ENCODE measurements at regions not wholly inside any gene's neighbourhood (a gene's known extent, or its start where the extent isn't known, plus 50 kb on each side); places are given as distances from the start of the nearest gene placed in this dataset.

GRCh38 chr6:87995461-87995860 lies 52.2 kb upstream of the SPACA1 start:
- intact Hi-C loops (cut with DNase I) = no loop called here
- no peak for ATAC-seq
- no peak for DNase-seq (ENCODE audit: missing footprints)

DNA sequence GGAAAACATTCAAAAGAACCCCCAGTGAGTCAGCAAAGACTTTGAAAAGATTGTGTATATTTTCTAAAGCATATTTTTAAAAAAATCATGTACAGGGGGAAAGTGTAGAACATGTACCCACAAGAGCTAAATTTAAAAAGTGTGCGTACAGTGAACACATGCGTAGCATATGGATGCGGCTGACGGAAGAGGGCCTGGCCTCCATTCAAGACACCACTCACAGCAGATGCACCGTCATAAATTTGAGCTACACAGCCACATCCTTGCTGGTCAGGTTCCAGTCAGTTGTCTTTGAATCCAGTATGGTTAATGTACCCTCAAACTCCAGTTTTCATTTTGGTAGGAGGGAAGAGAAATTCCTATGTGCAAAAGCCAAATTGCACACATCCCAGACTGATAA lies 54.3 kb upstream of the SPACA1 start:
- DNase-seq (ENCODE audit: missing footprints) (no peak), ATAC-seq (no peak)
- intact Hi-C loops (cut with DNase I) = no loop called here

DNA sequence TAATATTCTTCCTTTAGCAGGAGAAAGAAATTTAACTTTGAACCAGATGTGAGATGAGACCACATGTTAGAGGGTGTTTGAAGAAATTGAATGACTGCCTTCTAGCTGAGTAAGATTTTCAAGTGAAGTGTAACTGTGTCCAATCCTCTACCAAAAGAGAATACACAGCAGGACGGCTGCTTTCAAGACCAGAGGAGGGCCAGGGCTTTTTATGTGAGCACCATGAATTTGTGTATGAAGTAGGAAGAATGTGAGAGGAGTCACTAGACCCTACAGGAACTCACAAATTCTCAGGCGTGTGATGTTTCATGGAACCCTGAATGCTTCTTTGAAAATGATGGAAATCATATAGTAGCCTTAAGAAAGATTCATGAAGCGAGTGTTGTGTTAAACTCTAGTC lies 56.8 kb upstream of the SPACA1 start:
- DNase-seq (ENCODE audit: missing footprints) = no peak
- ATAC-seq = no peak
- intact Hi-C loops (cut with DNase I) = no loop called here

- DNase-seq (ENCODE audit: missing footprints) (no peak), ATAC-seq (no peak)
- intact Hi-C loops (cut with DNase I) = no loop called here
Measured at GRCh38 chr6:87982134-87982533, 65.5 kb upstream of the SPACA1 start.

DNA sequence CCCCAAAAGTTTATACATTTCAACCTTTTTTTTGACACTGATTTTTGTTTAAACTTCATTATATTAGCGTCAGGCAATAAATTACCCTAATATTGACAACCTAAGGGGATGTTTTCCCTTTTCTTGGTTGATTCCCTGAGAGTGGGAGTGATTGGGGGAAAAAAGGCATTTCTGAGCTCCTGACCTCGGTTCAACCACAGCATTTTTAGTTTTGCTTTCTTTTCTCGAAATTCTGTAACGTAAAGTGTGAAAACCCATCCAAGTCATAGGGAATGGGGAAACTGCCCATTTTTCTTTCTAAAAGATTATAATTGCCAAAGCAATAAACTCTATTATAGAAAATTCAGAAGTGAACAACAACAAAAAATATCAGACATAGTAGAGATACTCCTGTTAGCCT lies 67.9 kb upstream of the SPACA1 start:
- DNase-seq (ENCODE audit: missing footprints) (no peak), ATAC-seq (no peak)
- intact Hi-C loops (cut with DNase I) = no loop called here

GRCh38 chr6:87976616-87977015 lies 71.0 kb upstream of the SPACA1 start:
- intact Hi-C loops (cut with DNase I) = no loop called here
- no peak for DNase-seq (ENCODE audit: missing footprints)

GRCh38 chr6:87975561-87975960 lies 72.1 kb upstream of the SPACA1 start:
- no peak for ATAC-seq
- DNase-seq (ENCODE audit: missing footprints) = no peak
- intact Hi-C loops (cut with DNase I) = no loop called here

More at GRCh38 chr6:87976616-87977015, 71.0 kb upstream of the SPACA1 start:
- ATAC-seq = no peak

DNA sequence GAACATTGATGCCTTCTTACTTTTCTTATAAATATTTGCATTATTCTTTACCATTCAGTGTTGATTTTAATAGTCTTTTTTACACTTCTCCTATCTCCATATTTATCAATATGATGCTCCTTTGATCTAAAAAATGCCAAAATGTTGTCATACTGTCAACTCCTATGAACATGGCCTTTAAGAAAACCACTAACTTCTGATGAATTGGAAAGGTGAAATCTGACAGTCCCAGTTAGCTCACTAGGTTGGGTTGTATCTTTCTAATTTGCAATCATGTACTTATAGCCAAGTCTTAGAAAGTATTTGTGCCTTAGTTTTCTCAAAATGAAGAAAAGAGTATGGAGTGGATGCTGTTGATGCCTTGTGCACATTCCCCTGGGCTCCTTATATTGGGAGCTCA lies 75.4 kb upstream of the SPACA1 start:
- ATAC-seq (no peak), DNase-seq (ENCODE audit: missing footprints) (no peak)
- intact Hi-C loops (cut with DNase I) = no loop called here

GRCh38 chr6:87971605-87972262 lies 75.9 kb upstream of the SPACA1 start:
- no peak for DNase-seq (ENCODE audit: missing footprints)
- no peak for ATAC-seq
- intact Hi-C loops (cut with DNase I) = no loop called here

- intact Hi-C loops (cut with DNase I) = no loop called here
- ATAC-seq = no peak
- DNase-seq (ENCODE audit: missing footprints) = no peak
Measured at GRCh38 chr6:87968435-87969278, 79.0 kb upstream of the SPACA1 start.

DNA sequence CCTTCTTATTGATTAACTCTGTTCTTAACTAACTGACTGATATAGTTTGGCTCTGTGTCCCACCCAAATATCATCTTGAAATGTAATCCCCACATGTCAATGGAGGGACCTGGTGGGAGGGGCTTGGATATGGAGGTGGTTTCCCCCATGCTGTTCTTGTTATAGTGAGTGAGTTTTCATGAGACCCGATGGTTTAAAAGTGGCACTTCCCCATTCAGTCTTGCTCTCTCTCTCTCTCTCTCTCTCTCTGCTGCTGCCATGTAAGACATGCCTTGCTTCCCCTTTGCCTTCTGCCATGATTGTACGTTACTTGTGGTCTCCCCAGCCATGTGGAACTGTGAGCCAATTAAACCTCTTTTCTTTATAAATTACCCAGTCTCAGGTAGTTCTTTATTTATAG lies 81.8 kb upstream of the SPACA1 start:
- no peak for ATAC-seq
- intact Hi-C loops (cut with DNase I) = no loop called here

GRCh38 chr6:87959083-87959482 lies 88.6 kb upstream of the SPACA1 start:
- no peak for DNase-seq (ENCODE audit: missing footprints)
- no peak for ATAC-seq
- intact Hi-C loops (cut with DNase I) = no loop called here

More for the DNA sequence above, 81.8 kb upstream of the SPACA1 start:
- DNase-seq (ENCODE audit: missing footprints) = no peak

DNA sequence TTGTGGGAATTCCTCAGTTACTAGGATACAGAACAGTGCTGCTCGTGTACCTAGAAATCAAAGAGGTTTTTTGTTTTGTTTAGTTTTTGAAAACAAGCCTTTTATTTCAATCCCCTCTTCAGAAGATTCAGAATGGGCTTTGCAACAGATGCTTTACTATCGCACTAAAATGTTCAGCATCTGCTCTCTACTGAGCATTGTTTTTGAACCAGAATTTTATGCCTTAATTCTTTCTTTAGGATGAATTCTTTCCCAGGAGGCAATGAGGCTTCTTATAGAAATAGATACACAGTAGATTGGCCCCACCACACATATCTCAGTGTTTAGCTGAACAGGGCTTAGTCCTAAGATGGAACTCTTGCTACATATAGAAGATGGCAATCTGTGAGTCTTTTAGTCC lies 95.9 kb upstream of the SPACA1 start:
- DNase-seq (ENCODE audit: missing footprints) (no peak), ATAC-seq (no peak)
- intact Hi-C loops (cut with DNase I) = no loop called here

GRCh38 chr6:87950614-87951013 lies 97.0 kb upstream of the SPACA1 start:
- DNase-seq (ENCODE audit: missing footprints) (no peak), ATAC-seq (no peak)
- intact Hi-C loops (cut with DNase I) = no loop called here

DNA sequence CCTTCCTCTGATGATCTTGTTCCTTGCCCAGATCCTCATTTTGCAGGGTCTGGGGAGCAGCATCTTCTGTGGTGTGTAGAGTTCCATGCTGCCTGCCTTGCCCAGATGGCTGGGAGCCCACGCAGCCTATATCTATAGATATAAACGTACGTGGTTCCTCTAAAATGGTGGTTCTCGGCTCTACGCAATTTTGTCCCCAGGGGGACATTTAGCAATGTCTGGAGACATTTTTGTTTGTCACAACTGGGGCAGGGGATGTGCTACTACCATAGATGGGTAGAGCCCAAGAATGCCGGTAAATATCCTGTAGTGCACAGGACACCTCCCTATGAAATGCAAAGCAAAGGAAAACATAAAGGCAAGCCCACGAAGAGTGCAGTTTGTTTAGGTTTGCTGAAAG lies 98.4 kb upstream of the SPACA1 start:
- intact Hi-C loops (cut with DNase I) = no loop called here
- no peak for ATAC-seq
- no peak for DNase-seq (ENCODE audit: missing footprints)

- ATAC-seq (no peak), DNase-seq (ENCODE audit: missing footprints) (no peak)
- intact Hi-C loops (cut with DNase I) = no loop called here
Measured at GRCh38 chr6:87946669-87947068, 101.0 kb upstream of the SPACA1 start.

- intact Hi-C loops (cut with DNase I) = no loop called here
Measured at GRCh38 chr6:87945966-87946365, 101.7 kb upstream of the SPACA1 start.

GRCh38 chr6:87945181-87945580 lies 102.5 kb upstream of the SPACA1 start:
- intact Hi-C loops (cut with DNase I) = no loop called here
- ATAC-seq = no peak

More at GRCh38 chr6:87945966-87946365, 101.7 kb upstream of the SPACA1 start:
- peak; percentile 33 for ATAC-seq
- no peak for DNase-seq (ENCODE audit: missing footprints)

DNA sequence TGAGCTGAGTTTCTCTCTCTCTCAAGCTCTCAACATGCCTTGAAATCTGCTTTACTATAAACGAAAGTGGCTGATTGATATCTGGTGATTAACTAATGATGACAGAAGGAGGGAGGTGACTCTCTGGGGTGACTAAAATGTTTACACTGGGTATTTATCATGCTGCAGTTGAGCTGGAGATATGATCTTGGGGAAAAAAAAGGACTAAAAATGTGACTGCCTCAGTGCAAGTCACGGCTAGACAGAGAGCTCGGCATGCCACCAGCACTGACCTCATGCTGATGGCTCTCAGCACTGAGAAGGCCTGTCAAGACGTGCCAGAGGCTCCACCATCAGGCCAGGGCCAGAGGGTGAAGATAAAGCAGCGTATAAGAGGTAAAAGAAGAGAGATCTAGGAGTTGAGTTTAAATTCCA lies 103.1 kb upstream of the SPACA1 start:
- intact Hi-C loops (cut with DNase I) = no loop called here
- peak; percentile 84 for DNase-seq (ENCODE audit: missing footprints)

More at GRCh38 chr6:87945181-87945580, 102.5 kb upstream of the SPACA1 start:
- DNase-seq (ENCODE audit: missing footprints) = no peak

DNA sequence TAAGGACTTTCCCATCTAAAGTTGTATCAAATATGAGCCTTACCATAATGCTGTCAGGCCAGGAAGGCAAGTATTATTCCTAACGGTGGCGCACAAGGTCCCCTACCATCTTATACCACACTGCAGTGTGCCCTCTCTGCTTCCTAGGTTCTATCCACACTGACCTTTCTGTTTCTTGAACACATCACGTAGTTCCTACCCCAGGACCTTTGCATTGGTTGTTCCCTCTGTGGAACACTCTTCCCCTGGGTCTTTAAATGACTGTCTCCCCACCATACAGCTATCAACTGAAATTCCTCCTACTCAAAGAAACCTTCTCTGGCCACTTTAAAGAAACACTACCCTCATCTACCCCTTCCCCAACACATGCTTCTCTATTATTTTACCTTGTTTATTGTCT lies 104.5 kb upstream of the SPACA1 start:
- intact Hi-C loops (cut with DNase I) = no loop called here
- ATAC-seq = no peak
- no peak for DNase-seq (ENCODE audit: missing footprints)

More for the DNA sequence above, 103.1 kb upstream of the SPACA1 start:
- peak; percentile 94 for ATAC-seq

Measured in Right ventricle myocardium inferior (tissue), 1 donor.